Natural killer cell treated with Interleukin-12 subunit alpha and Interleukin-12 subunit beta and Interleukin-15 and Interleukin-18, amount 100 ng/mL, for 72 hours (primary cell): ENCODE measurements at regions not wholly inside any gene's neighbourhood (a gene's known extent, or its start where the extent isn't known, plus 50 kb on each side); places are given as distances from the start of the nearest gene placed in this dataset.
"Not testable (repeated sequence)": the region's sequence is repeated elsewhere in the genome, so short reads cannot be mapped to it uniquely, and the experiment has no call there.

Source experiments
- ATAC-seq, 2 donors: fragments of 150-1000 bp; cut with Tn5 transposase in 1 of 2; sonication (Bioruptor Pico), chemical (Tn5 transposase) in 1 of 2; 2 replicates each; pipeline ENCODE4 v1.10.0; 2021
- DNase-seq: peaks from one replicate; pipeline ENCODE4 v3.0.0; 2022; ENCODE audit warnings: low spot score
- H3K27ac Mint-ChIP-seq, 2 donors: 1 replicate in 1 of 2; 2 replicates in 1 of 2; pipeline ENCODE4 v1.8.0; 2022; ENCODE audit warnings: mixed read lengths in 2 of 2, mild to moderate bottlenecking in 1 of 2, moderate library complexity in 1 of 2
- H3K27me3 Mint-ChIP-seq, 2 donors: 1 replicate in 1 of 2; 2 replicates in 1 of 2; pipeline ENCODE4 v1.8.0; 2022; ENCODE audit warnings: mixed read lengths in 2 of 2
- H3K36me3 Mint-ChIP-seq: one replicate; pipeline ENCODE4 v1.8.0; 2022; ENCODE audit warnings: mixed read lengths
- H3K4me1 Mint-ChIP-seq, 2 donors: 1 replicate in 1 of 2; 2 replicates in 1 of 2; pipeline ENCODE4 v1.8.0; 2022; ENCODE audit warnings: low read depth in 2 of 2, mixed read lengths in 2 of 2, mild to moderate bottlenecking in 1 of 2
- H3K4me3 Mint-ChIP-seq: one replicate; pipeline ENCODE4 v1.8.0; 2022; ENCODE audit warnings: mixed read lengths
- H3K9me3 Mint-ChIP-seq: 2 replicates; pipeline ENCODE4 v1.8.0; 2022; ENCODE audit warnings: mixed read lengths

- H3K36me3 Mint-ChIP-seq: peaks cover 12% of the 10 kb centered on the region
- H3K4me3 Mint-ChIP-seq, H3K9me3 Mint-ChIP-seq, H3K27ac Mint-ChIP-seq, H3K27me3 Mint-ChIP-seq, DNase-seq, ATAC-seq, H3K4me1 Mint-ChIP-seq: not testable (repeated sequence)
Observed at GRCh38 chr3:144023543-144023942, 51.9 kb downstream of the DIPK2A start.

- no peak overlapping the region for H3K27ac Mint-ChIP-seq
- peaks cover 6% of the 10 kb centered on the region for H3K36me3 Mint-ChIP-seq
- H3K27me3 Mint-ChIP-seq: peaks cover 7 to 8% of the 10 kb centered on the region in 2 donors
- H3K4me1 Mint-ChIP-seq: peaks cover 2 to 12% of the 10 kb centered on the region in 2 donors
- H3K4me3 Mint-ChIP-seq: no peak overlapping the region
- DNase-seq (no peak), ATAC-seq (peak in 1 of 2 donors; percentile 32)
- no peaks in the 10 kb centered on the region for H3K9me3 Mint-ChIP-seq
Observed at GRCh38 chr3:144028798-144029411, 57.3 kb downstream of the DIPK2A start.

GRCh38 chr3:144029769-144030168, 58.1 kb downstream of the DIPK2A start:
- no peak overlapping the region for H3K4me3 Mint-ChIP-seq
- H3K27ac Mint-ChIP-seq: no peak overlapping the region
- H3K4me1 Mint-ChIP-seq: peaks cover 2 to 17% of the 10 kb centered on the region in 2 donors
- no peak for DNase-seq
- peaks cover 4 to 6% of the 10 kb centered on the region in 2 donors for H3K27me3 Mint-ChIP-seq
- H3K36me3 Mint-ChIP-seq: no peaks in the 10 kb centered on the region
- ATAC-seq: no peak
- H3K9me3 Mint-ChIP-seq: no peaks in the 10 kb centered on the region

- DNase-seq (no peak), ATAC-seq (no peak)
- Mint-ChIP-seq H3K4me3 (no peak overlapping the region), H3K27me3 (peaks cover 2 to 6% of the 10 kb centered on the region in 2 donors), H3K36me3 (no peaks in the 10 kb centered on the region), H3K27ac (no peak overlapping the region), H3K9me3 (no peaks in the 10 kb centered on the region), H3K4me1 (peaks cover 6 to 21% of the 10 kb centered on the region in 2 donors)
Observed at GRCh38 chr3:144031938-144032337, 60.3 kb downstream of the DIPK2A start.

- Mint-ChIP-seq H3K4me1 (peaks cover 6 to 21% of the 10 kb centered on the region in 2 donors), H3K27me3 (peaks cover 2 to 6% of the 10 kb centered on the region in 2 donors), H3K9me3 (no peaks in the 10 kb centered on the region), H3K4me3 (no peak overlapping the region), H3K36me3 (no peaks in the 10 kb centered on the region), H3K27ac (no peak overlapping the region)
- DNase-seq (no peak), ATAC-seq (peak; percentile 72 to 77)
Observed at GRCh38 chr3:144032531-144033239, 61.1 kb downstream of the DIPK2A start.

- Mint-ChIP-seq H3K27ac (no peak overlapping the region), H3K4me3 (no peak overlapping the region), H3K4me1 (peaks cover 6 to 21% of the 10 kb centered on the region in 2 donors), H3K36me3 (no peaks in the 10 kb centered on the region), H3K9me3 (no peaks in the 10 kb centered on the region), H3K27me3 (peaks cover 0 to 6% of the 10 kb centered on the region in 2 donors)
- no peak for DNase-seq
- ATAC-seq: no peak
Observed at GRCh38 chr3:144033240-144033589, 61.6 kb downstream of the DIPK2A start.

GRCh38 chr3:144033863-144034262, 62.2 kb downstream of the DIPK2A start:
- no peak for DNase-seq
- H3K27me3 Mint-ChIP-seq: peaks cover 0 to 6% of the 10 kb centered on the region in 2 donors
- H3K4me3 Mint-ChIP-seq: no peak overlapping the region
- H3K36me3 Mint-ChIP-seq: no peaks in the 10 kb centered on the region
- peaks cover 6 to 21% of the 10 kb centered on the region in 2 donors for H3K4me1 Mint-ChIP-seq
- H3K9me3 Mint-ChIP-seq: no peaks in the 10 kb centered on the region
- H3K27ac Mint-ChIP-seq: no peak overlapping the region
- ATAC-seq: no peak

GRCh38 chr3:144034715-144035290, 63.2 kb downstream of the DIPK2A start:
- H3K27me3 Mint-ChIP-seq: peaks cover 3 to 14% of the 10 kb centered on the region in 2 donors
- no peaks in the 10 kb centered on the region for H3K9me3 Mint-ChIP-seq
- no peaks in the 10 kb centered on the region for H3K36me3 Mint-ChIP-seq
- no peak for ATAC-seq
- H3K4me1 Mint-ChIP-seq: peaks cover 9 to 29% of the 10 kb centered on the region in 2 donors
- no peak for DNase-seq
- no peak overlapping the region for H3K4me3 Mint-ChIP-seq
- no peak overlapping the region for H3K27ac Mint-ChIP-seq

- ATAC-seq: peak in 1 of 2 donors; percentile 61
- H3K27me3 Mint-ChIP-seq: peaks cover 7 to 19% of the 10 kb centered on the region in 2 donors
- H3K27ac Mint-ChIP-seq: no peak overlapping the region
- peaks cover 9 to 30% of the 10 kb centered on the region in 2 donors for H3K4me1 Mint-ChIP-seq
- DNase-seq: no peak
- no peaks in the 10 kb centered on the region for H3K9me3 Mint-ChIP-seq
- H3K36me3 Mint-ChIP-seq: no peaks in the 10 kb centered on the region
- H3K4me3 Mint-ChIP-seq: no peak overlapping the region
Observed at GRCh38 chr3:144036498-144036897, 64.9 kb downstream of the DIPK2A start.

- ATAC-seq: no peak
- H3K9me3 Mint-ChIP-seq: no peaks in the 10 kb centered on the region
Observed at GRCh38 chr3:144039661-144040060, 68.0 kb downstream of the DIPK2A start.

GRCh38 chr3:144041960-144042556, 70.4 kb downstream of the DIPK2A start:
- DNase-seq (no peak), ATAC-seq (no peak)
- Mint-ChIP-seq H3K9me3 (no peaks in the 10 kb centered on the region), H3K27me3 (peaks cover 12 to 13% of the 10 kb centered on the region in 2 donors), H3K4me3 (no peak overlapping the region), H3K4me1 (peaks cover 3 to 8% of the 10 kb centered on the region in 2 donors), H3K36me3 (no peaks in the 10 kb centered on the region), H3K27ac (no peak overlapping the region)

More at GRCh38 chr3:144039661-144040060, 68.0 kb downstream of the DIPK2A start:
- peaks cover 12 to 13% of the 10 kb centered on the region in 2 donors for H3K27me3 Mint-ChIP-seq
- no peak overlapping the region for H3K27ac Mint-ChIP-seq
- H3K4me1 Mint-ChIP-seq: peaks cover 7 to 13% of the 10 kb centered on the region in 2 donors
- DNase-seq: no peak
- H3K36me3 Mint-ChIP-seq: no peaks in the 10 kb centered on the region
- H3K4me3 Mint-ChIP-seq: no peak overlapping the region

GRCh38 chr3:144045766-144046165, 74.1 kb downstream of the DIPK2A start:
- no peaks in the 10 kb centered on the region for H3K4me1 Mint-ChIP-seq
- ATAC-seq (no peak), DNase-seq (no peak)
- no peak overlapping the region for H3K4me3 Mint-ChIP-seq
- no peaks in the 10 kb centered on the region for H3K9me3 Mint-ChIP-seq
- H3K27me3 Mint-ChIP-seq: peaks cover 0 to 11% of the 10 kb centered on the region in 2 donors
- no peak overlapping the region for H3K27ac Mint-ChIP-seq
- no peaks in the 10 kb centered on the region for H3K36me3 Mint-ChIP-seq

- no peak overlapping the region for H3K4me3 Mint-ChIP-seq
- no peak overlapping the region for H3K27ac Mint-ChIP-seq
- H3K36me3 Mint-ChIP-seq: no peaks in the 10 kb centered on the region
- H3K27me3 Mint-ChIP-seq: peaks cover 0 to 3% of the 10 kb centered on the region in 2 donors
- no peaks in the 10 kb centered on the region for H3K9me3 Mint-ChIP-seq
- DNase-seq: no peak
- no peaks in the 10 kb centered on the region for H3K4me1 Mint-ChIP-seq
- ATAC-seq: no peak
Observed at GRCh38 chr3:144049374-144049773, 77.8 kb downstream of the DIPK2A start.

- Mint-ChIP-seq H3K4me3 (no peak overlapping the region), H3K27ac (no peak overlapping the region), H3K27me3 (peaks cover 0 to 3% of the 10 kb centered on the region in 2 donors), H3K4me1 (no peaks in the 10 kb centered on the region), H3K36me3 (no peaks in the 10 kb centered on the region), H3K9me3 (no peaks in the 10 kb centered on the region)
- no peak for ATAC-seq
- DNase-seq: no peak
Observed at GRCh38 chr3:144051211-144051610, 79.6 kb downstream of the DIPK2A start.
